K562 (cell line): ENCODE measurements at regions not wholly inside any gene's neighbourhood (a gene's known extent, or its start where the extent isn't known, plus 50 kb on each side); places are given as distances from the start of the nearest gene placed in this dataset.

Experiments used
- ATAC-seq: fragments of 200-7000 bp; cut with Tn5 transposase; 3 replicates; pipeline ENCODE4 v1.9.1; 2020; ENCODE audit warnings: moderate library complexity
- BruUV-seq: library from RNA; stranded (reverse); fragments of 400-500 nt; replicated peaks from 2 replicates; lab custom pipeline; 2021; lab: Mats Ljungman, UMichigan
- CTCF ChIA-PET: fragments of 300-600 bp; formaldehyde crosslinking; extraction: SDS; loops from one replicate; lab custom pipeline; 2021; ENCODE audit warnings: low intra/inter-chr PET ratio; lab: Yijun Ruan, JAX
- POLR2A ChIA-PET: fragments of 300-600, 350-650 bp; sonication (Branson Sonifier 250); formaldehyde crosslinking; extraction: SDS; loops from one replicate; lab custom pipeline; 2021; ENCODE audit warnings: antibody characterized with exemption, inconsistent platforms; lab: Yijun Ruan, JAX
- DNase-seq, 4 experiments: peaks; one replicate each; pipeline versions ENCODE4 v3.0.0 to v3.0.0-alpha.2; 2011 to 2018; ENCODE audit warnings: low spot score in 3 of 4, mixed read lengths in 3 of 4; ENCODE audit errors: extremely low read depth in 1 of 4
- FAIRE-seq: peaks from 2 replicates; lab custom pipeline; 2011; peaks lifted over from hg19 to GRCh38; lab: Jason Lieb, UNC
- H2AFZ ChIP-seq: 2 replicates; pipeline ENCODE4 v1.6.0; 2011; ENCODE audit warnings: low read depth, low read length, control low read depth, inconsistent platforms
- H3K27ac ChIP-seq: fragments of 200-600 bp; 3 replicates; pipeline ENCODE4 v1.8.0; 2011; ENCODE audit warnings: low read depth, mild to moderate bottlenecking, control low read depth, inconsistent platforms, low read length, moderate library complexity, mixed read lengths; ENCODE audit errors: extremely low read depth
- H3K27me3 ChIP-seq, 2 experiments: fragments of 300-600 bp in 1 of 2; 2 replicates in 1 of 2; 3 replicates in 1 of 2; pipeline versions ENCODE4 v1.6.0 to v1.8.0; 2011; ENCODE audit warnings: inconsistent platforms in 2 of 2, low read length in 2 of 2, mild to moderate bottlenecking in 1 of 2, mixed read lengths in 1 of 2, moderate library complexity in 1 of 2; ENCODE audit not compliant: control insufficient read depth in 2 of 2, insufficient read depth in 2 of 2
- H3K36me3 ChIP-seq: fragments of 300-600 bp; 3 replicates; pipeline ENCODE4 v1.8.0; 2011; ENCODE audit warnings: mild to moderate bottlenecking, low read length, inconsistent platforms; ENCODE audit not compliant: control insufficient read depth, insufficient read depth
- H3K4me1 ChIP-seq, 2 experiments: fragments of 200-600 bp in 1 of 2; replicated peaks in 1 of 2; 2 replicates in 1 of 2; 3 replicates in 1 of 2; pipeline versions ENCODE4 v1.5.1 to v1.8.0; 2011; ENCODE audit warnings: inconsistent platforms in 2 of 2, low read length in 2 of 2, mild to moderate bottlenecking in 1 of 2, mixed read lengths in 1 of 2, moderate library complexity in 1 of 2; ENCODE audit not compliant: control insufficient read depth in 2 of 2, insufficient read depth in 2 of 2
- H3K4me2 ChIP-seq: 2 replicates; pipeline ENCODE4 v1.6.1; 2011; ENCODE audit warnings: low read length, control low read depth, inconsistent platforms, mixed read lengths; ENCODE audit not compliant: insufficient read depth
- H3K4me3 ChIP-seq: fragments of 200-600 bp; sonication (generic), shearing (Covaris generic); 2 replicates; pipeline ENCODE4 v1.5.1; 2016; ENCODE audit warnings: control low read depth, inconsistent platforms
- H3K79me2 ChIP-seq: fragments of 200-600 bp; 3 replicates; pipeline ENCODE4 v1.8.0; 2011; ENCODE audit warnings: low read length, inconsistent platforms; ENCODE audit not compliant: control insufficient read depth, insufficient read depth
- H3K9ac ChIP-seq, 2 experiments: 2 replicates each; pipeline versions ENCODE4 v1.6.0 to v1.6.1; 2011; ENCODE audit warnings: low read depth in 2 of 2, low read length in 2 of 2, control low read depth in 1 of 2, inconsistent platforms in 1 of 2, mild to moderate bottlenecking in 1 of 2, mixed read lengths in 1 of 2; ENCODE audit not compliant: insufficient read depth in 1 of 2
- H3K9me1 ChIP-seq: one replicate; pipeline ENCODE4 v1.6.0; 2011; ENCODE audit warnings: inconsistent platforms, mild to moderate bottlenecking, low read length, moderate library complexity; ENCODE audit not compliant: control insufficient read depth, insufficient read depth
- H3K9me3 ChIP-seq: replicated peaks from 2 replicates; pipeline ENCODE4 v1.5.1; 2011; ENCODE audit warnings: low read depth, low read length, inconsistent platforms; ENCODE audit not compliant: control insufficient read depth, insufficient read depth
- H4K20me1 ChIP-seq: replicated peaks from 2 replicates; pipeline ENCODE4 v1.6.1; 2011; ENCODE audit warnings: low read length, inconsistent platforms, mixed read lengths; ENCODE audit not compliant: control insufficient read depth, insufficient read depth
- BHLHE40 ChIP-seq: IDR thresholded peaks from 2 replicates; pipeline ENCODE4 v1.6.1; 2011; ENCODE audit warnings: low read length, improper control_type of control experiment
- CEBPZ ChIP-seq: fragments of 150-350 bp; IDR thresholded peaks from 2 replicates; pipeline ENCODE4 v1.6.1; 2014; ENCODE audit warnings: low read depth, mild to moderate bottlenecking, low read length, borderline replicate concordance
- JUNB ChIP-seq: fragments of 450-650 bp; formaldehyde crosslinking; conservative IDR thresholded peaks from 2 replicates; pipeline ENCODE4 v1.4.0; 2020; ENCODE audit warnings: mild to moderate bottlenecking
- MEF2D ChIP-seq: conservative IDR thresholded peaks from 2 replicates; pipeline ENCODE4 v1.6.1; 2016; ENCODE audit warnings: low read depth, missing genetic modification characterization, missing compliant biosample characterization
- NCOA6 ChIP-seq: fragments of 450-650 bp; IDR thresholded peaks from 2 replicates; pipeline ENCODE4 v1.6.1; 2017; ENCODE audit warnings: mild to moderate bottlenecking
- NFIX ChIP-seq: fragments of 250-450 bp; sonication (Bioruptor Pico); IDR thresholded peaks from 2 replicates; pipeline ENCODE4 v1.4.0; 2020; ENCODE audit warnings: low read depth, mild to moderate bottlenecking, moderate library complexity
- WGBS: fragments of 100-300 bp; shearing (Covaris generic); methylation state at CpG from one replicate; pipeline ENCODE4 v1.1.6; 2016; ENCODE audit warnings: low coverage, mixed read lengths; ENCODE audit not compliant: insufficient coverage; ENCODE audit errors: missing lambda C conversion rate; 5-methylcytosine and 5-hydroxymethylcytosine counted together
- in situ Hi-C: fragments of 300-500 bp; cut with MboI; formaldehyde crosslinking; loops from 4 replicates; pipeline ENCODE4 v1.15.0; 2018; ENCODE audit warnings: inconsistent platforms, mixed read lengths
- intact Hi-C: fragments of 100-400 bp; cut with micrococcal nuclease; formaldehyde crosslinking; loops from 2 replicates; pipeline ENCODE4 v1.14.2; 2022

GRCh38 chr3:99191186-99191585 lies 289.7 kb upstream of the DCBLD2 start:
- no peaks in the 10 kb centered on the region for H3K36me3 ChIP-seq
- H3K4me1 ChIP-seq, result no peaks in the 10 kb centered on the region
- in situ Hi-C loops, result no loop called here
- DNase-seq, result no peak
- CTCF ChIA-PET, result no interaction called here
- no TSS peak for BruUV-seq
- no peaks in the 10 kb centered on the region for H3K27me3 ChIP-seq
- intact Hi-C loops, result no loop called here
- TF ChIP-seq NCOA6 (no peak), CEBPZ (no peak), BHLHE40 (no peak), MEF2D (tag) (no peak), NFIX (CRISPR knock-in tag) (no peak), JUNB (no peak)
- TF ChIP-seq, all 486 proteins: peak for 0
- H3K4me2 ChIP-seq, result no peak overlapping the region
- H3K9me1 ChIP-seq, result no peaks in the 10 kb centered on the region
- H3K79me2 ChIP-seq, result no peaks in the 10 kb centered on the region
- WGBS, result 0% methylated on average over 2 of the region's 3 CpGs
- POLR2A ChIA-PET, result no interaction called here
- H3K9me3 ChIP-seq, result 0 out of 2 replicates have a peak, but pooled peaks cover 1% of the 10 kb centered on the region
- no peak overlapping the region for H2AFZ ChIP-seq
- H4K20me1 ChIP-seq, result no peaks in the 10 kb centered on the region
- H3K9ac ChIP-seq, result no peak overlapping the region
- FAIRE-seq, result no peak
- no peak overlapping the region for H3K27ac ChIP-seq
- no peak overlapping the region for H3K4me3 ChIP-seq
- no peak for ATAC-seq
